ENCODE measurements at regions not wholly inside any gene's neighbourhood (a gene's known extent, or its start where the extent isn't known, plus 50 kb on each side); places are given as distances from the start of the nearest gene placed in this dataset.

GRCh38 chr6:81683912-81684311 is 68.6 kb downstream of the TENT5A start:
- TF ChIP-seq POLR2A (IDR thresholded peaks at IDR 0.05; ENCODE audit: low read length) (no peak), GATA1 (IDR thresholded peaks at IDR 0.05; ENCODE audit: low read depth, low read length) (no peak)

All from erythroblast (primary cell).